Inflammatory macrophage treated with lipopolysaccharide for 4 hours (primary cell): ENCODE measurements at regions not wholly inside any gene's neighbourhood (a gene's known extent, or its start where the extent isn't known, plus 50 kb on each side); places are given as distances from the start of the nearest gene placed in this dataset.
"Not testable (repeated sequence)": the region's sequence is repeated elsewhere in the genome, so short reads cannot be mapped to it uniquely, and the experiment has no call there.

ENCODE experiments used
- DNase-seq: peaks from one replicate; pipeline ENCODE4 v3.0.0-alpha.2; 2020

- DNase-seq: no peak
Observed at GRCh38 chr13:76607866-76608265, 278.3 kb downstream of the KCTD12 start.

- DNase-seq: peak; percentile 40
Observed at GRCh38 chr13:76600081-76600480, 286.1 kb downstream of the KCTD12 start.

GRCh38 chr13:76597868-76598267, 288.3 kb downstream of the KCTD12 start:
- DNase-seq: no peak

- no peak for DNase-seq
Observed at GRCh38 chr13:76596216-76596615, 290.0 kb downstream of the KCTD12 start.

GRCh38 chr13:76594435-76594834, 291.8 kb downstream of the KCTD12 start:
- no peak for DNase-seq

- no peak for DNase-seq
Observed at GRCh38 chr13:76586842-76587241, 299.4 kb downstream of the KCTD12 start.

- DNase-seq: no peak
Observed at GRCh38 chr13:76579701-76580100, 306.5 kb downstream of the KCTD12 start.

GRCh38 chr13:76575634-76576033, 310.6 kb downstream of the KCTD12 start:
- DNase-seq: not testable (repeated sequence)

GRCh38 chr13:76570510-76570971, 315.7 kb downstream of the KCTD12 start:
- DNase-seq: no peak

GRCh38 chr13:76556627-76557026, 329.6 kb downstream of the KCTD12 start:
- no peak for DNase-seq

GRCh38 chr13:76552807-76553206, 333.4 kb downstream of the KCTD12 start:
- DNase-seq: no peak

GRCh38 chr13:76552041-76552772, 334.0 kb downstream of the KCTD12 start:
- DNase-seq: no peak

- no peak for DNase-seq
Observed at GRCh38 chr13:76542176-76542575, 344.0 kb downstream of the KCTD12 start.

- DNase-seq: no peak
Observed at GRCh38 chr13:76538004-76538403, 348.2 kb downstream of the KCTD12 start.

GRCh38 chr13:76533251-76533650, 353.0 kb downstream of the KCTD12 start:
- no peak for DNase-seq

- no peak for DNase-seq
Observed at GRCh38 chr13:76527041-76527440, 359.2 kb downstream of the KCTD12 start.

GRCh38 chr13:76523740-76524340, 362.4 kb downstream of the KCTD12 start:
- DNase-seq: no peak

GRCh38 chr13:76522083-76522755, 364.0 kb downstream of the KCTD12 start:
- no peak for DNase-seq

GRCh38 chr13:76519685-76520084, 366.5 kb downstream of the KCTD12 start:
- DNase-seq: no peak

- no peak for DNase-seq
Observed at GRCh38 chr13:76516586-76516985, 369.6 kb downstream of the KCTD12 start.

GRCh38 chr13:76516013-76516412, 370.2 kb downstream of the KCTD12 start:
- DNase-seq: no peak

- DNase-seq: no peak
Observed at GRCh38 chr13:76512721-76513145, 373.5 kb downstream of the KCTD12 start.

GRCh38 chr13:76505437-76505836, 380.8 kb downstream of the KCTD12 start:
- DNase-seq: no peak

- no peak for DNase-seq
Observed at GRCh38 chr13:76503766-76504165, 382.4 kb downstream of the KCTD12 start.
